Small intestine (tissue), 7 donors: ENCODE measurements at regions not wholly inside any gene's neighbourhood (a gene's known extent, or its start where the extent isn't known, plus 50 kb on each side); places are given as distances from the start of the nearest gene placed in this dataset.
A peak's percentile ranks its signal among the peaks of the same experiment; 100 is the strongest.

ENCODE experiments used
- DNase-seq, 2 donors: peaks; one replicate each; pipeline versions ENCODE4 v3.0.0 to v3.0.0-alpha.2; 2013
- FAIRE-seq: peaks from 2 replicates; lab custom pipeline; 2012; peaks lifted over from hg19 to GRCh38; lab: Jason Lieb, UNC
- H3K27ac ChIP-seq, 3 donors: one replicate each; pipeline ENCODE4 v1.5.1; 2013; ENCODE audit warnings: low read length in 2 of 3, mild to moderate bottlenecking in 2 of 3, control low read depth in 1 of 3, inconsistent platforms in 1 of 3, low read depth in 1 of 3, moderate library complexity in 1 of 3
- H3K27me3 ChIP-seq, 3 donors: one replicate each; pipeline ENCODE4 v1.6.1; 2013; ENCODE audit warnings: low read length in 3 of 3, inconsistent platforms in 1 of 3; ENCODE audit not compliant: control insufficient read depth in 3 of 3, insufficient read depth in 3 of 3
- H3K36me3 ChIP-seq, 3 donors: one replicate each; pipeline ENCODE4 v1.6.1; 2013; ENCODE audit warnings: low read length in 3 of 3, inconsistent platforms in 1 of 3, low read depth in 1 of 3, mild to moderate bottlenecking in 1 of 3, moderate library complexity in 1 of 3; ENCODE audit not compliant: control insufficient read depth in 3 of 3, insufficient read depth in 2 of 3
- H3K4me1 ChIP-seq, 3 donors: one replicate each; pipeline ENCODE4 v1.6.1; 2013; ENCODE audit warnings: low read length in 2 of 3, inconsistent platforms in 1 of 3, low read depth in 1 of 3, mild to moderate bottlenecking in 1 of 3, moderate library complexity in 1 of 3; ENCODE audit not compliant: control insufficient read depth in 3 of 3, insufficient read depth in 2 of 3
- H3K4me3 ChIP-seq, 3 donors: one replicate each; pipeline ENCODE4 v1.5.1; 2013; ENCODE audit warnings: low read length in 3 of 3, control low read depth in 1 of 3, inconsistent platforms in 1 of 3, low read depth in 1 of 3, mild to moderate bottlenecking in 1 of 3, moderate library complexity in 1 of 3
- H3K9me3 ChIP-seq, 2 donors: one replicate each; pipeline ENCODE4 v1.6.1; 2013; ENCODE audit warnings: low read depth in 1 of 2, low read length in 1 of 2; ENCODE audit not compliant: control insufficient read depth in 2 of 2, insufficient read depth in 1 of 2
- WGBS, 3 donors: extraction: QIAGEN DNeasy Blood & Tissue Kit; methylation state at CpG; one replicate each; pipeline ENCODE4 v1.1.7; 2013; 5-methylcytosine and 5-hydroxymethylcytosine counted together
- donor health status: healthy with polysubstance abuse.
- donor health status: control.
- donor health status: control.
- donor health status: Bipolar disorder and iron deficiency.
- donor health status: healthy.

DNA sequence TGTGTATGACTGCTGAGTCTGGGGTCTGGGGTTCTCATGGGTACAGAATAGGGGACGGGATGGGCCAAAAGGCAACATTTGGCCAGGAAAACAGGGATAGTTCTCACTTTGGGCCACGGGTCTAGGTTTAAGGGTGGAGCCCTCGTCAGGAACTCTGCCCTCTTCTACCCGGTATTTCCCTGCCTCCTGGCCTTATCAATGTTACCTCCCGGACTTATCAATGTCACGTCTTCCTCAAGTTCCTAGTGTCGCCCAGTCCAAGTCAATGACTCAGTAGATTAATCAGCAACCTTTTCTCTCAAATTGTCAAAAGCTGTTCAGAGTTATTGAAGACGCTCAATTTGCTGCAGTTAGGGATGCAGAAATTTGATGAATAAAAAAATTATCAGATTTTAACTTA, 234.8 kb downstream of the B3GLCT start:
- H3K27me3 ChIP-seq: no peaks in the 10 kb centered on the region
- 27 to 72% (median 38%) methylated on average over 8 of the region's 8 CpGs for WGBS, 3 donors
- FAIRE-seq (no peak), DNase-seq (peak; percentile 16 to 65)
- peaks cover 0 to 7% of the 10 kb centered on the region in 2 donors for H3K9me3 ChIP-seq
- no peak overlapping the region for H3K27ac ChIP-seq
- no peaks in the 10 kb centered on the region for H3K4me1 ChIP-seq
- no peaks in the 10 kb centered on the region for H3K36me3 ChIP-seq
- H3K4me3 ChIP-seq: no peak overlapping the region

DNA sequence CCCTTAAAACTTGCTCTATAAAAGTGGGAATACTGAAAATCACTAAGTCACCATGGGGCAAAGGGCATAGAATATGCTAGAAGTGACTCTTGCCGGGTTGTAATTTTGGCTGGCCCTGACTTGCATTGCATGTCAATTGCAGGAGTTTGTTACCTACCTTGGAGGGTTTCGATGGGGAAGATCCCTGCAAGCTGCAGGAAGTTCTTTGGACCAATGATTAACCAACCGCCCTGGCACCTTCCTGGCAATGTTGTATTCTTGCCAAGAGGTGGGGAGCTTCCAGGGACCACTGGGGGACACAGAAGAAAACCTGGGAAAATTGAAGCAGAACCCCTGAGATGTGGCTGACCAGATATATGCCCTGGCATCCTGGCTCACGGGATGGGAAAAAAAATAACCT, 235.8 kb downstream of the B3GLCT start:
- 40 to 71% (median 55%) methylated on average over 4 of the region's 4 CpGs for whole genome bisulfite sequencing, 3 donors
- H3K27ac ChIP-seq: no peak overlapping the region
- peak in 1 of 2 donors; percentile 3 for DNase-seq

DNA sequence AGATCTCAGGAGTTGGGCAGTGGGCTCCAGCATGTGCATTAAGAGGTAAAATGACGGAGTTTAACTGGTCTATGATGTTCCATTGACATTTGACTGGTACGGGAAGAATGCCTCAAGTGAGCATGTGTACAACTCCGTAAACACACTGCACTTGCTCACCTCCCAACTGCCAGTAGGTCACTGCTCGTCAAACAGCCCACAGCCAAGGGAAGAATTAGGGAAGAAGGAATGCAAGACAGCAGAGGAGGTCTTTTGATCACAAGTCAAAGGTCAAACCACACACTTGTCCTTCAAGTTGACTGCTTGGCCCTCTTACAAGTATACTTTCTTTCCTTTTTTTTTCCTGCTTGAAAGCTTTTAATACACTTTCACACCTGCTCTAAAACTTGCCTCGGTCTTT, 236.7 kb downstream of the B3GLCT start:
- Histone ChIP-seq H3K27ac (no peak overlapping the region), H3K4me1 (no peaks in the 10 kb centered on the region), H3K27me3 (no peaks in the 10 kb centered on the region), H3K4me3 (no peak overlapping the region), H3K36me3 (no peaks in the 10 kb centered on the region), H3K9me3 (peaks cover 0 to 7% of the 10 kb centered on the region in 2 donors)
- 35 to 55% (median 43%) methylated on average over 5 of the region's 5 CpGs for WGBS, 3 donors
- FAIRE-seq (no peak), DNase-seq (no peak)

More for the DNA sequence above, 235.8 kb downstream of the B3GLCT start:
- no peak overlapping the region for H3K4me3 ChIP-seq
- no peaks in the 10 kb centered on the region for H3K4me1 ChIP-seq
- FAIRE-seq: no peak
- H3K9me3 ChIP-seq: peaks cover 0 to 7% of the 10 kb centered on the region in 2 donors
- H3K27me3 ChIP-seq: no peaks in the 10 kb centered on the region
- H3K36me3 ChIP-seq: no peaks in the 10 kb centered on the region

DNA sequence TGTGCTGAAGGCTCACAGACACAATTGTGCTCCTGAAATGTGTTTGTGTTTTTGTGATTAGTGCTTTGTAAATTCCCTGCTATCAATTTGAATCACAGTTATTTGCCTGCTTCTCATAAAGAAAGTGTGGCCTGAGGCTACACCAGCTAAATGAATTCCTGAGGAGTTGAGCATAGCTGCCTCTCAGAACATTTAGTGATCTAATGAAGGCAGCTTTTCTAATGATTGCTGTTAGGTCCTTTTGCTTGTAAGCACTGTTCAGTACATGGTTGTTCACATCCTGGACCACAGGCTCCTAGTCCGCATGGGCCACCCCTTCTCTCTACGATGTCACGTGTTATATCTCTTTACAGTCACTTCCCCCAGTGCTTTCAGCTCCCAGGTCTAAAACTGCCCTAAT, 238.2 kb downstream of the B3GLCT start:
- 86 to 87% (median 86%) methylated on average over 3 of the region's 3 CpGs for WGBS, 3 donors
- no peak for DNase-seq
- no peak overlapping the region for H3K27ac ChIP-seq
- no peak overlapping the region for H3K4me3 ChIP-seq
- H3K9me3 ChIP-seq: peaks cover 0 to 7% of the 10 kb centered on the region in 2 donors
- FAIRE-seq: no peak
- H3K27me3 ChIP-seq: no peaks in the 10 kb centered on the region
- H3K4me1 ChIP-seq: no peaks in the 10 kb centered on the region
- H3K36me3 ChIP-seq: no peaks in the 10 kb centered on the region

DNA sequence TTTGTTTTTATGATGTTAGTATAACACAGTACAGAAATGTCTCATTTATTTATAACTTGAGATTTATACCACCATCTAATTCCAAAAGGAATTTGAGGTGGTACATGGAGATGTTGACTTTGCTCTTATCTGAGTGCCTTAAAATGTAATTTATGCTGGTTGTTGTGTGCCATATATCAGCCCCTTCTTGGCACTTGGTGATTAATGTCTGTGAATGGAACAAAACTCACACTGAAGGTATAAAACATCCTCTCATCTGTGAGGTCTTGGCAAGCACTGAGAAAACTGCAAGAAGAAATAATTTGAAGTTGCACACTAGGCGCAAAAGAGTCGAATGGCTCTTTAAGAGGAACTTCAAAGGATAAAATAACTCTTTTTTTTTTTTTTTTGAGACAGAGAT, 240.4 kb downstream of the B3GLCT start:
- no peak for FAIRE-seq
- WGBS, 3 donors: 75 to 89% (median 84%) methylated on average over 2 of the region's 2 CpGs

DNA sequence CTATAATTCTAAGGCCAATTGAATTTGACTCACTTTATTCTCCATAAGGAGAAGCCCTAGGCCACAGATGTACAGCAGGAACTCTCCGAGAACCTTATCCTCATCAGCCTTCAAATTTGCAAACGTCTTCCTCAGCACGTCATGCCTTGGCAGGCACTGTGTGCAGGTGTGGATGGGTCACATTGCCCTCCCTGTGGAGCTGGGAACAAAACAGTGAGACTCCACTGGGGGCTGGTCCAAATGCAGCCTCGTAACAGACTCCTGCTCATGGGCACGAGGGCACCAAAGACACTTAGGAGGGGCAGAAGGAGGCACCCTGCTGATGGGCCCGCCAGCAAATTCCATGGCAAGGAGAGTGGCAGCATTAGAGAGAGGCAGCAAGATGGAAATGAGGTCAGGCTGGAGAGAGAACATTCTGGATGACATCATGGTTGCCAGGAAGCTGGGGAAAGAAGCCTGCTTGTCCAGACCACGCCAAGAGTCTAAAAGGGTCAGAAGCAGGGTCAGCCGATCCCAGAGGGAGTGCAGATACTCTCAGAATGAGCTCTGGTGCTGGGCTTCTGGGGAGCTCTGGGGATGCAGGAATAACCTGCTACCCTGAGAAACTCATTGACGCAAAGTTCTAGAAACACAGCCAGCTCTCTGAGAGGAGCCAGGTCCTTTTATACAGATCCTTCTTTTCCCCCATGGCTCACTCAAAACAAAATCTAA, 242.2 kb downstream of the B3GLCT start:
- Histone ChIP-seq H3K27ac (no peak overlapping the region), H3K27me3 (no peaks in the 10 kb centered on the region), H3K4me1 (no peaks in the 10 kb centered on the region), H3K36me3 (no peaks in the 10 kb centered on the region), H3K4me3 (no peak overlapping the region), H3K9me3 (no peaks in the 10 kb centered on the region)
- no peak for DNase-seq
- no peak for FAIRE-seq
- WGBS, 3 donors: 78 to 82% (median 79%) methylated on average over 9 of the region's 9 CpGs

More for the DNA sequence above, 240.4 kb downstream of the B3GLCT start:
- H3K27me3 ChIP-seq: no peaks in the 10 kb centered on the region
- DNase-seq: no peak
- H3K4me1 ChIP-seq: no peaks in the 10 kb centered on the region
- no peak overlapping the region for H3K27ac ChIP-seq
- no peaks in the 10 kb centered on the region for H3K9me3 ChIP-seq
- no peaks in the 10 kb centered on the region for H3K36me3 ChIP-seq
- no peak overlapping the region for H3K4me3 ChIP-seq

DNA sequence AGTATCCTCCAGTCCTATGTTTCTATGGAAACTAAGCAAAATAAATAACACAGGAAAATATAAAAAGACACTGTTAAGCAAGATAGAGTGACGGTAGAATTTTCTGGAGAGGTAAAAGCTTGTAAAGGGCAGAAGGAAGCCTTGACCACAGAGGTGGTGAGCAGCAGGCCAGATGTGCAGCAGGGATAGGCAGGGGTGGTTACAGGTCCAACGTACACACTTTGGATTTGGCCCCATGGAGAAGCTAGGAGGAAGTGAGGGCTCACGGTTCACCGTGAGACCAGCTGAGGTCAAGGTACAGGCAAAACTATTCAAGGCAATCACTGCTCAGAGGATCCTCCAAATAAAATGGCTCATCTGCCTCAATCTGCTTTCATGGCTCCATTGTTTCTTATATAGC, 242.8 kb downstream of the B3GLCT start:
- Histone ChIP-seq H3K27me3 (no peaks in the 10 kb centered on the region), H3K4me1 (no peaks in the 10 kb centered on the region), H3K4me3 (no peak overlapping the region), H3K27ac (no peak overlapping the region), H3K36me3 (no peaks in the 10 kb centered on the region), H3K9me3 (no peaks in the 10 kb centered on the region)
- FAIRE-seq: no peak
- peak; percentile 18 to 27 for DNase-seq
- 4 to 35% (median 8%) methylated on average over 4 of the region's 4 CpGs for WGBS, 3 donors

DNA sequence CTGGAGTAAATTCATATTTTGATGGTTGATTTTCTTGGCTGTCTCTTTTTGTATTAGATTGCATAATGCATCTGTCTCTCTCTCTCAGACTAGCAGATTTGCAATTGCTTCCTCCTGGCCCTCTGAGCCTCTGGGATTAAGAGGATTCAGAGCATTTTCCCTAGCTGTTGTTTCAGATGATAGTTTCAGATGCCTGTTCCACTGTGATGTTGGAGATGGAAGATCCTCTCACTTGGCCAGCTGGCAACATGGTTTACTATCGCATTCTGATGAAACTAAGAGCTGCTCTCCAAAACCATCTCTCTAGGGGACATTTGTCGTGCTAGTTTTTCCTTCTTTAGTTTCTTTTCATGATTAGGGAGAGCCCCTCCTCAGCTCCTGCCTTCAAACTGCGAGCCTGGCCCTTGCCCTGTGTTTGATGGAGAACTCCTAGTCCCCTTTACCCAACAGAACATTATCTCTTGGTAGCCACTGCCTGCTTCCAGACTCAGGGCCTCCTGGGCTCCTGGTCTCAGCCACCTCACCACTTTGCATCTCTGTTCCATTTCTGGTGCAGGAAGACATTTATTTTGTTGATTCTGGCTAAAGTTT, 244.6 kb downstream of the B3GLCT start:
- Histone ChIP-seq H3K27me3 (no peaks in the 10 kb centered on the region), H3K36me3 (no peaks in the 10 kb centered on the region), H3K4me1 (no peaks in the 10 kb centered on the region), H3K9me3 (no peaks in the 10 kb centered on the region), H3K27ac (no peak overlapping the region), H3K4me3 (no peak overlapping the region)
- WGBS, 3 donors: 71 to 76% (median 73%) methylated on average over 3 of the region's 3 CpGs
- no peak for DNase-seq
- no peak for FAIRE-seq
